Panc1 (cell line): ENCODE measurements at regions not wholly inside any gene's neighbourhood (a gene's known extent, or its start where the extent isn't known, plus 50 kb on each side); places are given as distances from the start of the nearest gene placed in this dataset.

Experiments
- ATAC-seq: fragments of 200-7000 bp; cut with Tn5 transposase; 2 replicates; pipeline ENCODE4 v1.9.1; 2020; ENCODE audit warnings: mild to moderate bottlenecking, moderate library complexity
- BruUV-seq: library from RNA; stranded (reverse); fragments of 400-500 nt; replicated peaks from 2 replicates; lab custom pipeline; 2021; lab: Mats Ljungman, UMichigan
- CTCF ChIA-PET: fragments of 300-600 bp; sonication (Branson Sonifier 250); formaldehyde crosslinking; loops from one replicate; lab custom pipeline; 2022; ENCODE audit warnings: antibody characterized with exemption; lab: Charles Lee
- POLR2A ChIA-PET: fragments of 300-600 bp; sonication (Branson Sonifier 250); formaldehyde crosslinking; loops from one replicate; lab custom pipeline; 2022; ENCODE audit warnings: antibody characterized with exemption; lab: Charles Lee
- DNase-seq: peaks from one replicate; pipeline ENCODE4 v3.0.0-alpha.2; 2010; ENCODE audit warnings: low read depth, low spot score
- H3K27ac ChIP-seq: 2 replicates; pipeline ENCODE4 v1.5.1; 2011; ENCODE audit warnings: mild to moderate bottlenecking, low read length, inconsistent platforms
- H3K27me3 ChIP-seq: fragments of 200-500 bp; sonication (Bioruptor generic); 2 replicates; pipeline ENCODE4 v1.6.0; 2014; ENCODE audit warnings: low read length, inconsistent platforms; ENCODE audit not compliant: control insufficient read depth, insufficient read depth
- H3K36me3 ChIP-seq: fragments of 200-500 bp; sonication (Bioruptor generic); 2 replicates; pipeline ENCODE4 v1.5.1; 2014; ENCODE audit warnings: inconsistent platforms, mild to moderate bottlenecking, low read length, moderate library complexity; ENCODE audit not compliant: control insufficient read depth, insufficient read depth
- H3K4me1 ChIP-seq: 2 replicates; pipeline ENCODE4 v1.5.1; 2011; ENCODE audit warnings: inconsistent platforms, mild to moderate bottlenecking, low read length, moderate library complexity; ENCODE audit not compliant: control insufficient read depth, insufficient read depth
- H3K4me3 ChIP-seq, 2 experiments: 2 replicates each; pipeline ENCODE4 v1.5.1; 2011 to 2012; ENCODE audit warnings: low read depth in 2 of 2, low read length in 2 of 2, mild to moderate bottlenecking in 2 of 2, inconsistent platforms in 1 of 2, moderate library complexity in 1 of 2
- H3K9me3 ChIP-seq: fragments of 200-500 bp; sonication (Bioruptor generic); 2 replicates; pipeline ENCODE4 v1.5.1; 2014; ENCODE audit warnings: low read depth, mild to moderate bottlenecking, inconsistent platforms, low read length, moderate library complexity; ENCODE audit not compliant: control insufficient read depth, insufficient read depth
- CTCF ChIP-seq: fragments of 450-650 bp; IDR thresholded peaks from 2 replicates; pipeline ENCODE4 v1.5.1; 2017; ENCODE audit warnings: mild to moderate bottlenecking
- POLR2AphosphoS5 ChIP-seq: IDR thresholded peaks from 2 replicates; pipeline ENCODE4 v1.6.1; 2012; ENCODE audit warnings: mild to moderate bottlenecking, low read depth, low read length, moderate library complexity
- REST ChIP-seq, 2 experiments: IDR thresholded peaks; 2 replicates each; pipeline ENCODE4 v1.6.1; 2011 to 2012; ENCODE audit warnings: low read depth in 2 of 2, control low read depth in 1 of 2, low read length in 1 of 2, mild to moderate bottlenecking in 1 of 2, moderate library complexity in 1 of 2; ENCODE audit not compliant: insufficient read depth in 1 of 2
- SIN3A ChIP-seq: IDR thresholded peaks from 2 replicates; pipeline ENCODE4 v1.6.1; 2012; ENCODE audit warnings: low read depth, mild to moderate bottlenecking, low read length, moderate library complexity, borderline replicate concordance; ENCODE audit not compliant: insufficient read depth
- TCF7L2 ChIP-seq: IDR thresholded peaks from 2 replicates; pipeline ENCODE4 v1.6.1; 2011; ENCODE audit warnings: mild to moderate bottlenecking, low read depth, low read length, inconsistent platforms
- in situ Hi-C: cut with HindIII; loops from 2 replicates; pipeline ENCODE4 v1.10.0; 2016; ENCODE audit warnings: low sequenced_read_pairs, low pct_unique_long_range_greater_than_20kb
- intact Hi-C: fragments of 100-400 bp; cut with micrococcal nuclease; formaldehyde crosslinking; loops from one replicate; pipeline ENCODE4 v1.10.0; 2022; ENCODE audit not compliant: unreplicated experiment

GRCh38 chr13:31909864-31910551 lies 121.6 kb upstream of the FRY start:
- Histone ChIP-seq H3K4me1 (no peaks in the 10 kb centered on the region), H3K9me3 (no peaks in the 10 kb centered on the region), H3K27ac (no peak overlapping the region), H3K4me3 (no peak overlapping the region), H3K36me3 (no peaks in the 10 kb centered on the region), H3K27me3 (no peaks in the 10 kb centered on the region; the same call in 1 of the 2 replicates)
- in situ Hi-C loops, result no loop called here
- TF ChIP-seq TCF7L2, result no peak
- TF ChIP-seq CTCF, result peak; percentile 74; the same call in 1 of the 2 replicates
- no TSS peak for BruUV-seq
- intact Hi-C loops, result loop anchor here (5.0 to 10.0 kb wide), 2 partner anchors 115 to 397 kb away; no protein-coding TSS in a partner anchor
- ChIA-PET POLR2A (no interaction called here), CTCF (interaction anchor here (0.6 to 1.1 kb wide), 4 partner anchors 88 to 699 kb away, joined by 3 to 5 read pairs (median 3); no protein-coding TSS in a partner anchor)
- DNase-seq (peak; percentile 20), ATAC-seq (no peak)

- ChIA-PET CTCF (interaction anchor here (0.6 to 1.1 kb wide), 2 partner anchors 401 to 700 kb away, joined by 3 read pairs; no protein-coding TSS in a partner anchor), POLR2A (no interaction called here)
- H3K9me3 ChIP-seq, result no peaks in the 10 kb centered on the region
- H3K36me3 ChIP-seq, result no peaks in the 10 kb centered on the region
- DNase-seq (no peak), ATAC-seq (no peak)
- in situ Hi-C loops, result no loop called here
- TF ChIP-seq REST (IDR thresholded peaks at IDR 0.05; ENCODE audit: insufficient read depth in 1 of 2, low read depth in 2 of 2, low read length in 1 of 2), result no peak
- no peak for TF ChIP-seq POLR2AphosphoS5
- TF ChIP-seq CTCF, result no peak
- TF ChIP-seq SIN3A, result no peak
- no peak for TF ChIP-seq TCF7L2
- no peak overlapping the region for H3K4me3 ChIP-seq
- H3K4me1 ChIP-seq, result no peaks in the 10 kb centered on the region
- intact Hi-C loops, result loop anchor here (5.0 to 10.0 kb wide), 2 partner anchors 114 to 397 kb away; no protein-coding TSS in a partner anchor
- H3K27ac ChIP-seq, result no peak overlapping the region
- no peaks in the 10 kb centered on the region; the same call in 1 of the 2 replicates for H3K27me3 ChIP-seq
- no TSS peak for BruUV-seq
These were observed 120.9 kb upstream of the FRY start for GRCh38 chr13:31910633-31911032.
